Calu3 (cell line): ENCODE measurements at regions not wholly inside any gene's neighbourhood (a gene's known extent, or its start where the extent isn't known, plus 50 kb on each side); places are given as distances from the start of the nearest gene placed in this dataset.

Source experiments
- BruUV-seq: library from RNA; stranded (reverse); fragments of 400-500 nt; replicated peaks from 2 replicates; lab custom pipeline; 2021; lab: Mats Ljungman, UMichigan
- CTCF ChIA-PET: fragments of 300-600 bp; sonication (Branson Sonifier 250); formaldehyde crosslinking; loops from one replicate; lab custom pipeline; 2022; ENCODE audit warnings: antibody characterized with exemption; lab: Charles Lee
- DNase-seq: peaks from one replicate; pipeline ENCODE4 v3.0.0; 2022
- H3K27ac Mint-ChIP-seq: one replicate; pipeline ENCODE4 v1.8.0; 2022; ENCODE audit warnings: mixed read lengths; ENCODE audit not compliant: unreplicated experiment
- H3K27me3 Mint-ChIP-seq: one replicate; pipeline ENCODE4 v1.8.0; 2022; ENCODE audit warnings: mixed read lengths; ENCODE audit not compliant: unreplicated experiment
- H3K36me3 Mint-ChIP-seq: one replicate; pipeline ENCODE4 v1.8.0; 2022; ENCODE audit warnings: mild to moderate bottlenecking, moderate library complexity, mixed read lengths; ENCODE audit not compliant: insufficient read depth, unreplicated experiment
- H3K4me1 Mint-ChIP-seq: one replicate; pipeline ENCODE4 v1.8.0; 2022; ENCODE audit warnings: mild to moderate bottlenecking, low read depth, mixed read lengths; ENCODE audit not compliant: unreplicated experiment
- H3K4me3 Mint-ChIP-seq: one replicate; pipeline ENCODE4 v1.8.0; 2022; ENCODE audit warnings: mild to moderate bottlenecking, low read depth, moderate library complexity, mixed read lengths; ENCODE audit not compliant: unreplicated experiment
- H3K9me3 Mint-ChIP-seq: one replicate; pipeline ENCODE4 v1.8.0; 2022; ENCODE audit warnings: low read depth, mixed read lengths; ENCODE audit not compliant: unreplicated experiment
- intact Hi-C: fragments of 100-400 bp; cut with micrococcal nuclease; formaldehyde crosslinking; loops from one replicate; pipeline ENCODE4 v1.10.0; 2022; ENCODE audit not compliant: unreplicated experiment
- TF ChIP-seq, protein P1 (sequence below): fragments of 200-600 bp; IDR thresholded peaks from one replicate; pipeline ENCODE4 v1.8.0; 2022; ENCODE audit warnings: antibody characterized with exemption; ENCODE audit not compliant: unreplicated experiment

- no TSS peak for BruUV-seq
- TF ChIP-seq, protein P1, sequence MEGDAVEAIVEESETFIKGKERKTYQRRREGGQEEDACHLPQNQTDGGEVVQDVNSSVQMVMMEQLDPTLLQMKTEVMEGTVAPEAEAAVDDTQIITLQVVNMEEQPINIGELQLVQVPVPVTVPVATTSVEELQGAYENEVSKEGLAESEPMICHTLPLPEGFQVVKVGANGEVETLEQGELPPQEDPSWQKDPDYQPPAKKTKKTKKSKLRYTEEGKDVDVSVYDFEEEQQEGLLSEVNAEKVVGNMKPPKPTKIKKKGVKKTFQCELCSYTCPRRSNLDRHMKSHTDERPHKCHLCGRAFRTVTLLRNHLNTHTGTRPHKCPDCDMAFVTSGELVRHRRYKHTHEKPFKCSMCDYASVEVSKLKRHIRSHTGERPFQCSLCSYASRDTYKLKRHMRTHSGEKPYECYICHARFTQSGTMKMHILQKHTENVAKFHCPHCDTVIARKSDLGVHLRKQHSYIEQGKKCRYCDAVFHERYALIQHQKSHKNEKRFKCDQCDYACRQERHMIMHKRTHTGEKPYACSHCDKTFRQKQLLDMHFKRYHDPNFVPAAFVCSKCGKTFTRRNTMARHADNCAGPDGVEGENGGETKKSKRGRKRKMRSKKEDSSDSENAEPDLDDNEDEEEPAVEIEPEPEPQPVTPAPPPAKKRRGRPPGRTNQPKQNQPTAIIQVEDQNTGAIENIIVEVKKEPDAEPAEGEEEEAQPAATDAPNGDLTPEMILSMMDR = no peak
- DNase-seq = no peak
- H3K9me3 Mint-ChIP-seq = peaks cover 28% of the 10 kb centered on the region
- no peak overlapping the region for H3K4me3 Mint-ChIP-seq
- no peaks in the 10 kb centered on the region for H3K36me3 Mint-ChIP-seq
- no peak overlapping the region for H3K27ac Mint-ChIP-seq
- no peaks in the 10 kb centered on the region for H3K4me1 Mint-ChIP-seq
- H3K27me3 Mint-ChIP-seq = no peaks in the 10 kb centered on the region
- intact Hi-C loops = no loop called here
- CTCF ChIA-PET = no interaction called here
These were observed 297.4 kb upstream of the GLI3 start for GRCh38 chr7:42534441-42534840.

DNA sequence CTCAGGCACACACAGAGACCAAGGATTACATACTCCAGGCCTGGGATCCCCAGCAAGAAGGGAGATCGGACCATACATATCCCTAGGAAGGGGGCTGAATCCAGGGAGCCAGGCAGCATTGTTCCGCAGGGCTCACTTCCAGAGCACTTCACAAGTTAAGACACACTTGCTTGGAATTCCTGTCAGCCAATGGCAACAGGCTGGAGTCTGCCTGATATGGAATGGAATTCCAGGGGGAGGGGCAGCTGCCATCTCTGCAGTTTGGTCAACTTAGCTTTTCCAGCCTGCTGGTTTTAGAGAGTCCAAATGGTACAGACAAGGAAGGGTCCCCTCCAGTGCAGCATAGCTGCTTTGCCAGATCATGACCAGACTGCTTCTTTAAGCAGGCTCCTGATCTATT lies 290.0 kb upstream of the GLI3 start:
- no peak overlapping the region for H3K4me3 Mint-ChIP-seq
- no peaks in the 10 kb centered on the region for H3K36me3 Mint-ChIP-seq
- H3K4me1 Mint-ChIP-seq = no peaks in the 10 kb centered on the region
- BruUV-seq = no TSS peak
- intact Hi-C loops = no loop called here
- H3K27ac Mint-ChIP-seq = no peak overlapping the region
- no peak for DNase-seq
- TF ChIP-seq, protein P1 = no peak
- peaks cover 30% of the 10 kb centered on the region for H3K9me3 Mint-ChIP-seq
- no peaks in the 10 kb centered on the region for H3K27me3 Mint-ChIP-seq
- CTCF ChIA-PET = no interaction called here

GRCh38 chr7:42522227-42522991 lies 285.4 kb upstream of the GLI3 start:
- no peak for DNase-seq
- Mint-ChIP-seq H3K36me3 (no peaks in the 10 kb centered on the region), H3K4me1 (no peaks in the 10 kb centered on the region), H3K4me3 (no peak overlapping the region), H3K27ac (no peak overlapping the region), H3K27me3 (no peaks in the 10 kb centered on the region), H3K9me3 (peaks cover 20% of the 10 kb centered on the region)
- no TSS peak for BruUV-seq
- TF ChIP-seq, protein P1 = no peak
- CTCF ChIA-PET = no interaction called here
- intact Hi-C loops = no loop called here

DNA sequence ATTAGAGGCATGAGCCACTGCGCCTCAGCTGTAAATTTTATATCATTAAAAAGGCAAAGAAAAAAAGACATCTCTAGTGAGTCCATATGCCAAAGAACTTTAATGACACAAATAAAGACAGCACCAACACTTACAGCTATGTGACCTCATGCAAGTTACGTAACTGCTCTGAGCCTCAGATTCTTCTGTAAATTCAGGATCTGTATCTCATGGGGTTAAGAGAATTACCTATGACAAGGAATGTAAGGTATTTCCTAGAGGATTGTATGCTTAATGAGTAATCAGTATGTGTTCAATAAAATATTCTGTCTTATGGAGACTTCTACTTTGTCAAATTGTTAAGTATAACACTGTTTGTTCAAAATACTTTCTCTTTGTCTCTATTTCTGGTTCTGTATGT lies 274.0 kb upstream of the GLI3 start:
- BruUV-seq = no TSS peak
- H3K4me3 Mint-ChIP-seq = no peak overlapping the region
- no peaks in the 10 kb centered on the region for H3K36me3 Mint-ChIP-seq
- no peaks in the 10 kb centered on the region for H3K4me1 Mint-ChIP-seq
- no peaks in the 10 kb centered on the region for H3K27me3 Mint-ChIP-seq
- intact Hi-C loops = no loop called here
- CTCF ChIA-PET = no interaction called here
- TF ChIP-seq, protein P1 = no peak
- H3K9me3 Mint-ChIP-seq = peaks cover 26% of the 10 kb centered on the region
- no peak for DNase-seq
- H3K27ac Mint-ChIP-seq = no peak overlapping the region
